ENCODE measurements at regions not wholly inside any gene's neighbourhood (a gene's known extent, or its start where the extent isn't known, plus 50 kb on each side); places are given as distances from the start of the nearest gene placed in this dataset.

DNA sequence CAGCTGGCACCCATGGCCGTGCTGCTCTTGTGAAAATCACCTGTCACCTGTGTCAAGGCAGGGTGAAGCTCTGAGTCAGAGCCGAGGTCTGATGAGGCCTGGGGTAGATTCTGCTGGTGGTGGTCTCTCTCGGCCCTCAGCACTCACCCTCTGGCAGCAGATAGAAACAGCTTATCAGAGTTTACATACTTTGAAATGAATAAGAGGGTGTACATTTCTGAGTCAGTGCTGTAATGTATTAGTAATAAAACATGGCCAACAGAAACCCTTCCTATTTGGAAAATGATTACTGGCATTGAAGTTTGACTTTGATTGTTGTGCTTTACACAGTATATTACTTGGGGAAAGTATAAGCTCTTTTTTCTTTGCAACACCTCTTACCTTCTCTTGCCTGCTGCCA is 228.8 kb downstream of the SNX10 start:
- no peak for DNase-seq

GRCh38 chr7:26522633-26523032 is 231.0 kb downstream of the SNX10 start:
- no peak for DNase-seq

DNA sequence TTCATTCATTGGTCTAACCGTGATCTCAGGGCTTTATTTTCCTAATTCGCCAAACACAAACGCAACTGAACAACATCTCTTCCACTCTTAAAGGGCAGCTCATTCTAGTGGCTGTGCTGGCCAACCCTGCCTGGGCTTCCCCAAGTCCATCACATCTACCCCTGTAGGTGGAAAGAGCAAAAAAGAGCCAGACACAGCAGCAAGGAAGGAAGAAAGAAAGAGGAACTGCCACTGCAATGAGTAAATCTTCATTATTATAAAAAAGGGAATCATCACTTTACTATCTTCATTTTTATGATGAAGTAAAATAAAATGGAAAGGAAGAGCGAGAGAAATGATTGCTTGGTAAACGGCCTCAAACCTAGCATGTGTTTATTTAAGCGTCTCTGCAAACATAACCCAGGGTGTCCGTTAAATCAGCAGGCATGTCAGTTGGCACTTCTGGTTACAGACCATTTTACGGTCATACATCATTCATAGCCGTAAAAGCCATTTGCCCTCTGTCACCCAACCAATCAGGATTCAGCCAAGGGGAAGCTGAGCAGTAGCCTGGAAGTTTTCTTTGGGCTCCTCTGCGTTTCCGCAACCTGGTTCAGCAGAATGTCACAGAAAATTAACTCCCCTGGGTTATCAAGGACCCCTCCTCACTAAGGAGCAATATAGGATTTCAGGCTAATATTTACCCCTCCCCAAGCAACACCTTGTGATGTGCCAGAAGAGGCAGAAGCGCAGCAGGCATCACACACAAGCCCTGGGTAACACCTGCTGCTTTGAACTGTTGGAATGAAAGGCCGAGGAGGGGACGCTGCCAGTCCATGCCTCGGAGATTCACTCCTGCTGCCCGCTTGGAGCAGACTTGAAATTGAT is 234.0 kb downstream of the SNX10 start:
- DNase-seq, result peak; percentile 8 to 35

GRCh38 chr7:26526265-26526587 is 234.6 kb downstream of the SNX10 start:
- no peak for DNase-seq

GRCh38 chr7:26531926-26532325 is 240.3 kb downstream of the SNX10 start:
- DNase-seq, result no peak

DNA sequence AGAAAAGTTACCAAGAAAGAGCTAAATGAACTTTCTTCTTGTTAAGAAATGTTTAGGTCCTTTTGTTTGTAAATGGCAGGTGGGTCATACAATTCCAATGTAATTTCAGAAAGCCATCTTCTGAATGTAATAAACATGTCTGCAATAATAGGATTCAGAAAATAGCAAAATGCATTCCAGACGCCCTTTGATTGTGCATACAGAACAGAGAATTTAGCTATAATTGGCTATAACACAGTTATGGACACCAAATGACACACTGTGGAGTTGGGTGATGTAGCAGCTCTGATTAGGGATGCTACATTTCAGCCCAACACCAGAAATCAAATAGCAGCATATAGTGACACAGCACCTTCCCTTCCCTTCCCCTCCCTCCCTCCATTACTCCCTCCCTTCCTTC is 240.8 kb downstream of the SNX10 start:
- DNase-seq, result no peak

- no peak for DNase-seq
Observed at GRCh38 chr7:26533217-26533616, 241.6 kb downstream of the SNX10 start.

DNA sequence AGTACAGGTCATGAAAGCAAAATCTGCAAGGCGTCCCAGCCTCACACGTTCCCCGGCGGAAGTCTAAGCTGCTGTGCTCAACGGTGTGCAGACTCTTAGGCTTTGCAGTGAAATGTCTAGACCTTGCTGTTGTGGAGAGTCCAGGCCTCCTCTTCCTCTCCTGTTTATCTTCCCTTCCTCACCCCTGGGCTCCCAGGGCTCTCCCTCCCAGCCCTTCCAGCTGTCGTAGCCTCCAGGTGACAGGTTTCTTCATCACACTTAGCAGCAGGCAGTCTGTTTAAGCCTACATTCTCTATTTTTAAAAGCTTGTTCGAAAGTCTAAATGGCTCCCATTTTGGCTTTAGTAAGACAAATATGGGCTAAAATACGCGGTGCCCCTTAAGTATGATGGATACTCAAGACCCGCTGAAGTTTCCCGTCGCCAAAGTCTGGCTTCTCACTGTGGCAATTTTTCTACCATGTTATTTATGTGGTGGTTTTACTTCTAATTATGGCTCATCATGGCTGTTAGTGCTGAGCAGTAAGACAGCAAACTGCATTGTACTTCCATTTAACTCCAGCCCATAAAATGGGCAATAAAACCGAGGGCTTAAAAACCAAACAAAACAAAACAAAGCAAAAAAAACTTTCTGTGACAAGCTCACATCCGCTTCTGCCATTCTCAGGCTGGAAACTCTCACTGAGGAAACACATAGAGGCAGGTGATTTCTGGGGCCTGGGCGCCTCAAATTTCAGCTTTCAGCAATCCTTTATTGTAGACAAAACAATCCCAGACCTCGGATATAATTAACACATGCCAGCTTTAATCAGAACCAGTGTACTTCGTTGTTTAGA is 243.2 kb downstream of the SNX10 start:
- no peak for DNase-seq

GRCh38 chr7:26535483-26536007 is 243.9 kb downstream of the SNX10 start:
- no peak for DNase-seq

DNA sequence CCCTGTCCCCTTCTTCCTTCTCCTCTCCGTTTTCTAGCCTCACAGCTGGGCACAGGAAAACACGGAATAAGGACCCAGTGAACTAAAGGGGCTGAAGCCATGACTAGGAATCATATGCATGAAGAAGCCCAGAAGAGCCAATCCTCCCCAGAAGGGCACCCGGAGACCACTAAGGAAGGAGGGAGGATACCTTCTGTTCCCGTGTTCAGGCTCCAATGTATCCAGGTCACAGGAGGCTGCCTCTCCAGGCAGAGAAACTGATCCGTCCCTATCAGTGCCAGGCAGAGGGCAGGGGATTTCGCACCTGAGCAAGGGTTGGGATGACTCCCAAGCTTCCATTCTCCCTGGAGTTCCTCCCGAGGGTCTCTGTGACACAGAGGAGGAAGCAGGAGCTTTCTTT is 246.6 kb downstream of the SNX10 start:
- DNase-seq, result no peak

DNA sequence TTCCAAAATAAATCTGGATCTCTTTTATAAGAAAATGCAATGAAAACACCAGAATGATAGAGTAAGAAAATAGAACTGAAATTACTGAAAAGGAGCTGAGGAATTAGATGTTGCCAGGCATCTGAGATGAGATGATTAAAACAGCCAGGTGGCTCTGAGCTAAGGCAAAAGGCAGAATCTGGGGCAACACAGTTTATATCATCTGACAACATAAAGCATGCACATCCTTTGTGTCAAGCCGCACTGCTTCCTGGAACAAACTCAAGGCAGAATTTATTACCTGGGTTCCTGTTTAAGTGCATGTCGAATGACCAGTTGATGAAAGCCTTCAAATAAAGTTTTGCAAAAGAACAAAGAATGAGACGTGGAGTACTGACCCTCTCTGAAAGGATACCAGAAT is 247.0 kb downstream of the SNX10 start:
- no peak for DNase-seq

GRCh38 chr7:26543340-26543739 is 251.7 kb downstream of the SNX10 start:
- DNase-seq, result no peak

GRCh38 chr7:26543951-26544350 is 252.3 kb downstream of the SNX10 start:
- no peak for DNase-seq

GRCh38 chr7:26546508-26547053 is 254.9 kb downstream of the SNX10 start:
- no peak for DNase-seq

- DNase-seq, result no peak
Observed at GRCh38 chr7:26547156-26547555, 255.5 kb downstream of the SNX10 start.

DNA sequence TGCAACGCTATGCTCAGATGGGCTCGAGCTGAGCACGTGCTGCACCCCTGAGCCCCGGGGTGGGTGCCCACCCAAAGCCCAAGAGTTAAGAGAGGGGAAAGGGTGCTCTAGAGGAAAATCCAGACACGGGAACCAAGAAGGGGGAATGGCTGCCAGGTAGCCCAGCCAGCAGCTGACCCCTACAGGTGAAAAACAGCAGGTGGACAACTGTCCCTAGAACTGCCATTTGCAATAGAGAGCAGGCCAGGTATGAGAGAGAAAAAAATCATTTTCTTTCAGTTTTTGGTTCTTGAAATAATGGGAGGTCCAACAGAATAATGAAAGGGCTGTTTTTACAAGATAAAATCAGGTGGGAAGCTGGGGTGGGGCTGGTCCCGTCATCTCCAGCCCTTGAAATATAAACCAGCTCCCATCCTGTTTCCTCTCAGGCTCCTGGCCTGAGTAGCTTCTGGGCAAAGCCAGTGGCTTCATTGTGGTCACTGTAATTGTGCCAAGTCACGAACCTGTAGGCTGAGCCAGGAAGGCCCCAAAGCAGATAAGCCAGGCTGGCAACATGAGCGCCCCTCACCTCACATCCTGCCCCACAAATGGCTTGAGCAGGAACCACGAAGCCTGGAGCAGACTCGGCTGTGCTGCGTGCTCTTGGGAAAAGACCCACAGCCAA is 257.8 kb downstream of the SNX10 start:
- DNase-seq, result no peak

- no peak for DNase-seq
Observed at GRCh38 chr7:26550492-26550891, 258.8 kb downstream of the SNX10 start.

DNA sequence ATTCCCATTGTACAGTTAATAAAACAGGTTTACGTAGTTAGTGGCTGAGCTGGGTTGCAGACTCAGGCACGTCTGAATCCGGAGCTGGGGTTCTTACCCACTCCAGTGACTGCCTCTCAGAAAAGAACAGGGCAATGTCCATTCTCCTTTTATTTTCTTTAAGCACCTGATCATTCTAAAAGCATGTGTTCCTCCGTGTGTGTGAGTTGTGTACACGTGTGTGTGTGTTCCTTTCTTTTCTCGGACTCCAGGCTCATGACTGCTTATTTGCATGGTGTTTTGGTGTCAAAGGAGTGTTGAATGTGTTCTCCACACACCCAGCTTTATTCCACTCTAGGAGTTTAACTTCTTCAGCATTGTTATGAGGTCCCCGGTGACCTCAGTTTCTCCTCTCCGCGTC is 260.1 kb downstream of the SNX10 start:
- DNase-seq, result no peak

- no peak for DNase-seq
Observed at GRCh38 chr7:26553128-26553527, 261.5 kb downstream of the SNX10 start.

DNA sequence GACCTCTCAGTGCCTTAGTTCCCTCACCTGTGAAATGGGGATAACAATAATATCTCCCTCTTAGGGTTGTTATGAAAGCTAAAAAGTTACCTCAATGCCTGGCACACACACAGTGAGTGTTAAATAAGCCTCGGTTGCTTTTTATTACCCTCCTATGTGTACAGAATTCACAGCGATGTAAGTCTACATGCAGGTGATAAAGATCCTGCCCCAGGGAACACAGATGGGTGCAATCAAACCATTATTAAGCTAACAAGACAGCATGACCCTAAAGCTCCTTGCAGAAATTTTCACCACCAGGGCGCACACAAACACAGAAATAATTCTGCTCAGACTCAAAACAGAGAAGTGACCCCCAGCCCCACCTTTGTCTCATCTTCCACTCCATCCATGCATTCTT is 261.9 kb downstream of the SNX10 start:
- DNase-seq, result no peak

DNA sequence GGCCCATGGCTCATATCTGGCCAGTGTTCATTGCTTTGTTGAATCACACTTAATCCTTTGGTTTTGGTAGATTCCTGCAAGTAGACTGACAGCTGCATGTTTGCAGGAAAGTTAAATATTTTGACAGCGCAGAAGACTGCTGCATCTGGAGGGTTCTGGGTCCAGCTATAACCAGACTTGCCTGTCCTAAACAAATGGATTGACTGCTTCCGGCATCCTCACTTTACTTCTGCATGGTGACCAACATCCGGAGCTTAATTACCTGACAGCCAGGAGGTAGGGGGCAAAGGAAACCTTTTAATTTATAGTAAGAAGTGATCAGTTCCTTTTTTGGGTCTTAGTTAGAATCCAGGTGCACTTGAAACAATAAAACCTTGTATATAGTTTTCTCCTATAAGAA is 263.3 kb downstream of the SNX10 start:
- no peak for DNase-seq

DNA sequence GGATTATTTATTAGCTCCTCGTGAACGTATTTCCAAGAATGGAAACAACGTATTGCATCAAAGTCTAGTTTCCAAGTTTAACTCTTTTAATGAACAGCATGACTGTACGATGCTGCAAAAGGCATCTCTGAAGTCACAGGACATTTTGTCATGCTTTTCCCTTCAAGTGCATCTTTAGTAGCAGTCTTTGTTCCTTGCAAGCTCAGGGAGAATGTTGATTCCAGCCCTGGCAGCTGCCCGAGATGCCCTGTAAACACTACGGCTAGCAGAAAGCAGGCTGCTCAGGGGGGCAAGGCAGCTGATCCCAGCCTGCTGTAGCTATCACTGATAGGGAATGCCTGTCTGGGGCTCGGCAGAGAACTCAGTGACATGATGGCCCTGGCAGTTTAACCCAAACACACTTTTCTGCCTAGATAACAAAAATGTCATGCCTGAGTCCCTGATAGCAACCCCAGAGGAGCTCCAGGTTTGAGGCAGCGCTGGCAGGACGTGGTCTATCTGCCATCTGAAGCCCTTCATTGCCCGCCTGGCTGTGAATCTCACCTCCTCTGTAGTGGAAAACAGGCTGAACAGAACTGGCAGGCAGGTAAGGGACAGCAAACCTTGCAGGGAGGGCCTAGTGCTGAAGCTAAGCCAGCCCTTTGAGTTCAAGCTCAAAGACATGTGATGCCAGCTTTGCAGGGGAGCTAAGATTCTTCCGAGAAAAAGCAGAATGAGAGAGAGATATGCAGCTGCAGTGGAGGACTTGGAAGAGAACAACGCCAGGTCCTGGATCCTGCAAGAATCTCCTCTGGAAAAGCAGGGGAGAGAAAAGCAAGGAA is 264.6 kb downstream of the SNX10 start:
- no peak for DNase-seq

All from inflammatory macrophage treated with lipopolysaccharide for 1 hour (primary cell).